GM13977 (cell line): ENCODE measurements at regions not wholly inside any gene's neighbourhood (a gene's known extent, or its start where the extent isn't known, plus 50 kb on each side); places are given as distances from the start of the nearest gene placed in this dataset.

Experiments
- DNase-seq: peaks from one replicate; pipeline ENCODE4 v3.0.0; 2012; ENCODE audit warnings: low spot score
- CTCF ChIP-seq: IDR thresholded peaks from 2 replicates; pipeline ENCODE4 v1.5.1; 2012; ENCODE audit warnings: mild to moderate bottlenecking, control low read depth; ENCODE audit not compliant: insufficient read depth; ENCODE audit errors: extremely low read depth, missing control alignments
- in situ Hi-C: fragments of 300-500 bp; cut with MboI; formaldehyde crosslinking; loops from one replicate; pipeline ENCODE4 v1.12.0; 2022; ENCODE audit warnings: low sequenced_read_pairs, low pct_unique_long_range_greater_than_20kb, mixed read lengths, inconsistent platforms; ENCODE audit not compliant: unreplicated experiment

DNA sequence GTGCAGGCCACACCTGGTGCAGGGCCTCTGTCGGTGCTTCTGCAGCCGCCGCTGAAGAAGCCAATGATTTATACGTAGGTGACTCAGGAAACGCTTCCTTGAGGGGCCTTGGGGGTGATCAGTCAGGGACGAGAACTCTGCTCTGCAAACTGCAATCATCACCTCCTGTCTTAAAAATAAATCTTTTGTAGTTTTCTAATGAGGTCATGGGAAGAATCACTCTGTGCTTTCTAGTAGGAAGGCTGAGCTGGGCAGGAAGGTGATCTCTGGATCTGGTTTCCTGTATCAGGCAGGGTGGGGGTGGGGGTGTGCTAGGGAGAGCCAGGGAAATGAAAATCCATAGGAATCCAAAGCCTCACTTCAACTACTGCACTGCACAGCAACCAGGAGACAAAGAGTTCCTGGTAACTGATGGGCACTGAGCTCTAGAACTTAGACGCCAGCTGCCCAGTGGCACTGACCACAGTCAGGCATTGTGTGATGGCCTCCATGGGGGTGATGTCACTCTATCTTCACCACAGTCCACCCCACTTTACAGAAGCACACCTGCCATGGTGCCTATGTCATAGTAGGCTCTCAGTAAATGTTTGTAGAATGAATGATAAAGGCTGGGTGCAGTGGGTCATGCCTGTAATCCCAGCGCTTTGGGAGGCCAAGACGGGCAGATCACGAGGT lies 292.4 kb upstream of the PWP1 start:
- no peak for DNase-seq
- no peak for TF ChIP-seq CTCF
- in situ Hi-C loops: no loop called here

GRCh38 chr12:107394693-107395092 lies 290.9 kb upstream of the PWP1 start:
- no peak for TF ChIP-seq CTCF
- DNase-seq: no peak
- in situ Hi-C loops: no loop called here

- in situ Hi-C loops: no loop called here
- no peak for DNase-seq
- no peak for TF ChIP-seq CTCF
Observed at GRCh38 chr12:107395817-107396216, 289.8 kb upstream of the PWP1 start.

DNA sequence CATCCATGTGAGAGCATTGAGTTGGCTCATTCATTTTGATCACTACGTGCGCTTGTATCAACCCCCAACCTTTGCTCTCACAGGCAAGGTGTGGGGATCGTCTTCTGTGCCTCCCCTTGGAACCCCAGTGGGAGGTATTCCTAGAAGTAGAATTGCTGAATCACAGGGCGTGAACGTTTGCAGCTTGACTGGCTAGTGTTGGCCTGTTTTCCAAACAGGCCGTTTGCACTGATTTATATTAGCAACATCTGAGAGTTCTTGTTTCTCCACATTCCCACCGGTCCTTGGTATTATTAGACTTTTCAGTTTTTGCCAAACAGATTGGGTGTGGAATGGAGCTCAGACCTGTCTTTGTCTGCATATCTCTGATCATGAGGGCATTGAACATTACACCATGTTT lies 288.6 kb upstream of the PWP1 start:
- no peak for DNase-seq
- TF ChIP-seq CTCF: no peak
- in situ Hi-C loops: no loop called here

DNA sequence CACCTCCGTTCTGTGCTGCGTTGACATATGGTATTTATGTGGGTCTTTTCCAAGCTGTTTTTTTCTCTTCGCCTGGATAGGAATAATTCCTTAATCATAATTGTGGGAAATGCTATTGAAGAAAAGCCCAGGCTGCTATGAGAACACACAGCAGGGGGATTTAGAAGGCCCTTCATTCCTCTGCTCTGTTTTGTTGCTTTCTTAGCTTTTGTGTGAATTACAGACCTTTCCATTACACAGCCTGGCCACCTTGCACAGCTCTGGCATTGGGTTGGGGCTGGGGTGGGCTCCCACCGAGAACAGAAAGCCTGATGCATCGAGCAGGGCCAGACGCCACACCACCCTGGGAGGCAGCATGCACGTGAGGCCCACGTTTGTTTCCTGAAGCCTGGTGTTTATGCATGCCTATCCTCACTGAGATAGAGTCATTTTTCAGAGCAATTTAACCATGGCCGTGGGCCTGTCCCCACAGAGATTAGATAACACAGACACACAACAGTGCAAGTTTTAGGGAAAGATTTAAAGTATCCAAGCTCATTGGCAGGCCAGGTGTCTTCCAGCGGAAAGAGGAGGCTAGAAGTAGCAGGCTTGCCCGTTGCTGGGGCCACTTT lies 287.6 kb upstream of the PWP1 start:
- no peak for DNase-seq
- in situ Hi-C loops: no loop called here
- TF ChIP-seq CTCF: no peak

DNA sequence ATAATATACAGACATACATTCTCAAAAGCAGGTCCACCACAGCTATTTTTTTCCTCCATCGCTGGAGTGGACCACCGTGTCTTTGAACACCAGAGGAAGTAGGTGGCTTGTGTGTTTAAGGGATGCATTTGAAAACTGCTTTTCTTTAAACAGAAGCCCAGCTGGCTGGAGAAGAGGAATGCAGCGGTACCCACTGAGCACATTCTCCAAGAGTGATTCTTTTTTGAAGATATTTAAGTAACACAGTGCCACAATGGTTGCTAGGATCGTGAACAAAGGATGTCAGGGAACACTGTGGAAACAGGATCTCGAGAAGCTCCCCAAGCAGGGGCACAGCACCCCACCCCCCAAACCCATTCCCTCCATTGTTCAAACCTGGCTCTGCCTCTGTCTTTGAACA lies 286.6 kb upstream of the PWP1 start:
- in situ Hi-C loops: no loop called here

More for the DNA sequence above, 286.6 kb upstream of the PWP1 start:
- no peak for DNase-seq
- no peak for TF ChIP-seq CTCF
